Naive thymus-derived CD4-positive, alpha-beta T cell (primary cell): ENCODE measurements at regions not wholly inside any gene's neighbourhood (a gene's known extent, or its start where the extent isn't known, plus 50 kb on each side); places are given as distances from the start of the nearest gene placed in this dataset.

ENCODE experiments used
- ATAC-seq: fragments of 150-1000 bp; cut with Tn5 transposase; 2 replicates; pipeline ENCODE4 v1.10.0; 2021; ENCODE audit warnings: mild to moderate bottlenecking, moderate library complexity
- CTCF ChIA-PET: fragments of 350-600 bp; sonication (Branson Sonifier 250); formaldehyde crosslinking; loops from one replicate; lab custom pipeline; 2021; ENCODE audit warnings: antibody characterized with exemption; lab: Charles Lee
- POLR2A ChIA-PET: fragments of 350-600 bp; sonication (Branson Sonifier 250); formaldehyde crosslinking; loops from one replicate; lab custom pipeline; 2021; ENCODE audit warnings: antibody characterized with exemption, inconsistent platforms; lab: Charles Lee
- DNase-seq, 9 donors: peaks; one replicate each; pipeline versions ENCODE4 v3.0.0 to v3.0.0-alpha.2; 2020 to 2022; ENCODE audit warnings: mixed read lengths in 1 of 9
- H3K27ac ChIP-seq: one replicate; pipeline ENCODE4 v1.7.0; 2013; ENCODE audit warnings: mild to moderate bottlenecking, low read depth, low read length, moderate library complexity
- H3K27me3 ChIP-seq, 2 donors: one replicate each; pipeline ENCODE4 v1.7.0; 2013; ENCODE audit warnings: low read length in 2 of 2, mild to moderate bottlenecking in 2 of 2, moderate library complexity in 2 of 2; ENCODE audit not compliant: control insufficient read depth in 2 of 2, insufficient read depth in 2 of 2
- H3K36me3 ChIP-seq, 3 experiments: 1 replicate in 2 of 3; 2 replicates in 1 of 3; pipeline ENCODE4 v1.7.0; 2013; ENCODE audit warnings: low read length in 3 of 3, mild to moderate bottlenecking in 3 of 3, moderate library complexity in 1 of 3; ENCODE audit not compliant: insufficient read depth in 3 of 3, control insufficient read depth in 2 of 3
- H3K4me1 ChIP-seq, 2 donors: one replicate each; pipeline ENCODE4 v1.7.0; 2013; ENCODE audit warnings: low read length in 2 of 2, mild to moderate bottlenecking in 2 of 2, moderate library complexity in 1 of 2; ENCODE audit not compliant: control insufficient read depth in 2 of 2, insufficient read depth in 2 of 2
- H3K4me3 ChIP-seq: 2 replicates; pipeline ENCODE4 v1.7.0; 2013; ENCODE audit warnings: mild to moderate bottlenecking, low read length
- H3K9me3 ChIP-seq, 3 experiments: 1 replicate in 2 of 3; 2 replicates in 1 of 3; pipeline ENCODE4 v1.7.0; 2013; ENCODE audit warnings: low read length in 3 of 3; ENCODE audit not compliant: control insufficient read depth in 2 of 3
- H3K27ac Mint-ChIP-seq, 9 donors: one replicate each; pipeline ENCODE4 v1.8.0; 2020 to 2022; ENCODE audit warnings: mixed read lengths in 9 of 9, mild to moderate bottlenecking in 8 of 9, moderate library complexity in 5 of 9, inconsistent platforms in 2 of 9
- H3K27me3 Mint-ChIP-seq, 5 donors: one replicate each; pipeline ENCODE4 v1.8.0; 2021 to 2022; ENCODE audit warnings: mixed read lengths in 5 of 5, mild to moderate bottlenecking in 1 of 5
- H3K36me3 Mint-ChIP-seq, 5 donors: one replicate each; pipeline ENCODE4 v1.8.0; 2020 to 2022; ENCODE audit warnings: mixed read lengths in 5 of 5, mild to moderate bottlenecking in 3 of 5, inconsistent platforms in 1 of 5
- H3K4me1 Mint-ChIP-seq, 7 donors: one replicate each; pipeline ENCODE4 v1.8.0; 2020 to 2022; ENCODE audit warnings: mixed read lengths in 7 of 7, mild to moderate bottlenecking in 3 of 7, inconsistent platforms in 1 of 7
- H3K4me3 Mint-ChIP-seq, 10 donors: one replicate each; pipeline ENCODE4 v1.8.0; 2020 to 2022; ENCODE audit warnings: mild to moderate bottlenecking in 10 of 10, mixed read lengths in 10 of 10, moderate library complexity in 6 of 10, inconsistent platforms in 2 of 10
- H3K9me3 Mint-ChIP-seq, 11 donors: one replicate each; pipeline ENCODE4 v1.8.0; 2020 to 2022; ENCODE audit warnings: mixed read lengths in 11 of 11, mild to moderate bottlenecking in 4 of 11, inconsistent platforms in 1 of 11, moderate library complexity in 1 of 11
- intact Hi-C, 2 donors: fragments of 100-400 bp; cut with micrococcal nuclease; formaldehyde crosslinking; loops; one replicate each; pipeline ENCODE4 v1.15.1; 2023

DNA sequence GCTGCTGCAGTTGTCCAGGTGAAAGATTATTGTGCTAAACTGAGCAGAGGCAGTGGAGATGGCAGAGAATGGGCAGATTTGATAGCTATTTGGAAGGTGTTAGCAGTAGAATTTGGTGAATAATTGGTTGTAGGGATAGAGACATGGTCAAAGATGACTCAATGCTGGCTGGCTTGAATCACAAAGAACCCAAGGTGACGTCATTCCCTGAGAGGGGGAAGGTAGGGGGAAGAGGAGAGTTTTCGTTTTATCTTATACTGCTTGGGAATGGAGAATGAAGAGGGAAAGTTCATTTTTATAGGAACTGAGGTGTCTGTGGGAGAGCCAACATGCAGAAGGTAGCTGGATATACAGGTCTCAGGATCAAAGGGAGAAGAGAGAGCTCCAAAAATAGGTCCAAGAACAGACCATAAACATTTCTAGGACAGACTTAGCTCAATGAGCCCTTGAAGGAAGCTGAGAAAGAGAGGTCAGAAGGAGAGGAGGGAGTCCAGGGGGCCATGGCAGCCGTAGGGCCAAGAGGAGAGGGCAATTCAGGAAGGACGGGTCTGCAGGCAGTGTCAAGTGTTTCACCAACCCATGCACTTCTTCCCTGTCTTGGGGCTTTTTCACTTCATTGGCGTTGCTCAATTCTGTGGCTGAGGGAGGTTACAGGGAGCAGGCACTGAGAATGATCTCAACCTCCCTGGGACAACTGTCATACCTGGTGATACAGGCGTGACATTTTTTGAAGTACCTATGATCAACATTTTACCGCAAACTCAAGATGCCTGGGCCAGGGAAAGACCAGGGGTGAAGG lies 281.3 kb downstream of the TDRD15 start:
- ATAC-seq (no peak), DNase-seq (no peak)
- H3K36me3 Mint-ChIP-seq: no peaks in the 10 kb centered on the region
- H3K4me1 ChIP-seq: no peaks in the 10 kb centered on the region
- H3K4me3 Mint-ChIP-seq: no peak overlapping the region
- POLR2A ChIA-PET: no interaction called here
- H3K27ac Mint-ChIP-seq: no peak overlapping the region
- no peaks in the 10 kb centered on the region for H3K27me3 ChIP-seq
- no peak overlapping the region for H3K27ac ChIP-seq
- no peaks in the 10 kb centered on the region for H3K27me3 Mint-ChIP-seq
- intact Hi-C loops: no loop called here
- CTCF ChIA-PET: no interaction called here
- H3K9me3 ChIP-seq: no peaks in the 10 kb centered on the region
- no peaks in the 10 kb centered on the region for H3K4me1 Mint-ChIP-seq
- peaks cover 0 to 5% (median 0%) of the 10 kb centered on the region in 11 donors for H3K9me3 Mint-ChIP-seq
- H3K4me3 ChIP-seq: no peak overlapping the region
- no peaks in the 10 kb centered on the region for H3K36me3 ChIP-seq

DNA sequence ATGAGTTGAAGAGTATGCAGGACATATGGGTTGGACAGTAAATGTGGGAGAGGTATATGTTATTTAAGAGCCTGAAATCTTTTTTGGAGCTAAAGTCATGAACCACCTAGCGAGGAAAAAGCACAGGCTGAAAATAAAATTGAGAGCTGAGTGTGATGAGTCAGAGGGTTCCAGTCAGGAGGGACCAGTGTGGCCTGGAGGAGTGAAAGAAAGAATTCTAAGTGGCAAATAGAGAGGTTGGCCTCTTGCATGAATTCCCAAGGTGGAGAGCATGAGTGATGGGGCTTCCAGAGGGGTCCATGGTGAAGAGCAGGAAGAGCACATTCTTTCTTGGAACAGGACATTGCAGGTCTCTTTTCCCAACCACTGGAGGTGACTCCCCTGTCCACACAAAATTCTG lies 282.6 kb downstream of the TDRD15 start:
- Histone ChIP-seq H3K4me3 (no peak overlapping the region), H3K36me3 (no peaks in the 10 kb centered on the region), H3K4me1 (no peaks in the 10 kb centered on the region), H3K9me3 (no peaks in the 10 kb centered on the region), H3K27ac (no peak overlapping the region), H3K27me3 (no peaks in the 10 kb centered on the region)
- Mint-ChIP-seq H3K4me3 (no peak overlapping the region), H3K9me3 (peaks cover 0 to 5% (median 0%) of the 10 kb centered on the region in 11 donors), H3K4me1 (no peaks in the 10 kb centered on the region), H3K27me3 (no peaks in the 10 kb centered on the region), H3K27ac (no peak overlapping the region), H3K36me3 (no peaks in the 10 kb centered on the region)
- no peak for ATAC-seq
- no peak for DNase-seq
- intact Hi-C loops: no loop called here
- POLR2A ChIA-PET: no interaction called here
- CTCF ChIA-PET: no interaction called here

DNA sequence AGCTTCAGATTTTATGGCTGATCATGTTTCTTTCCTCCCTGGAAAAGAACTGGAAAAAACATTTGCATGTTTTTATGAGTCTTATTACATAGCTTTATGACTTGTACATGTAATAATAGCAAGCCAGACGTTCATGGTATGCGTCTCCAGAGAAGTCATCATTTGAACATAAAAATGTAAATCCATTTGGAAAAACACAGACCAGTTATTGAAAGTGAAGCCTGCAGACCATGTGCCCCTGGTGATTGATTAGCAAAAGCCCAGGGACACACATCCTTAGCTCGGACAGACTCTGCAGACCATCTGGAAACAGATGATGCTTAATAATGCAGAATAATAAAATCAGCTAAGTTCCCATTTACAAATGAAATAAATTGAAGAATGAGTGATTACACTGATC lies 283.1 kb downstream of the TDRD15 start:
- Mint-ChIP-seq H3K4me1 (no peaks in the 10 kb centered on the region), H3K27ac (no peak overlapping the region), H3K27me3 (no peaks in the 10 kb centered on the region), H3K36me3 (no peaks in the 10 kb centered on the region), H3K9me3 (peaks cover 0 to 6% (median 0%) of the 10 kb centered on the region in 11 donors), H3K4me3 (no peak overlapping the region)
- CTCF ChIA-PET: no interaction called here
- DNase-seq (no peak), ATAC-seq (no peak)
- Histone ChIP-seq H3K36me3 (no peaks in the 10 kb centered on the region), H3K4me1 (no peaks in the 10 kb centered on the region), H3K9me3 (no peaks in the 10 kb centered on the region), H3K4me3 (no peak overlapping the region), H3K27me3 (no peaks in the 10 kb centered on the region), H3K27ac (no peak overlapping the region)
- POLR2A ChIA-PET: no interaction called here
- intact Hi-C loops: no loop called here

DNA sequence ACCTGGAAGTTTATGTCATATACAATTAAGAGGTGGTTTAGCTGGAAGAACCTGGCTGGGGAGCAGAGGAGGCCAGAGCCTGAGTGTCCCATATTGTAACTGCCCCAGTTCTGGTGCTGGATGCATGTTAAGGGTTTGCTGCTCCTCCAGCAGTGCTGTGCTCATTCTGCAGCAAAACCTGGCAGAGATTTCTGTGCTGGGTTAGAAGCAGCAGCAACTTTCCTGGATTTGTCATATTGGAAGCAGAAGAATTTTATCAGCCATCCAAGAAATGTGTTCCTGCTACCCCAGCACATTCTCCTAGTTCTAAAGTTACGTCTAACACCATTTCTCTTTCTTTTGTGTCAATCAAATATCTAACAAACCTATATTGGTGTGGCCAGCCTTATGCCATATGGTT lies 284.1 kb downstream of the TDRD15 start:
- no peak overlapping the region for H3K4me3 ChIP-seq
- ChIA-PET POLR2A (no interaction called here), CTCF (no interaction called here)
- H3K27me3 ChIP-seq: no peaks in the 10 kb centered on the region
- no peaks in the 10 kb centered on the region for H3K9me3 ChIP-seq
- Mint-ChIP-seq H3K9me3 (peaks cover 0 to 4% (median 0%) of the 10 kb centered on the region in 11 donors), H3K27ac (no peak overlapping the region), H3K27me3 (no peaks in the 10 kb centered on the region), H3K4me3 (no peak overlapping the region), H3K36me3 (no peaks in the 10 kb centered on the region), H3K4me1 (no peaks in the 10 kb centered on the region)
- H3K4me1 ChIP-seq: no peaks in the 10 kb centered on the region
- DNase-seq (no peak), ATAC-seq (no peak)
- intact Hi-C loops: no loop called here
- H3K36me3 ChIP-seq: no peaks in the 10 kb centered on the region
- no peak overlapping the region for H3K27ac ChIP-seq

DNA sequence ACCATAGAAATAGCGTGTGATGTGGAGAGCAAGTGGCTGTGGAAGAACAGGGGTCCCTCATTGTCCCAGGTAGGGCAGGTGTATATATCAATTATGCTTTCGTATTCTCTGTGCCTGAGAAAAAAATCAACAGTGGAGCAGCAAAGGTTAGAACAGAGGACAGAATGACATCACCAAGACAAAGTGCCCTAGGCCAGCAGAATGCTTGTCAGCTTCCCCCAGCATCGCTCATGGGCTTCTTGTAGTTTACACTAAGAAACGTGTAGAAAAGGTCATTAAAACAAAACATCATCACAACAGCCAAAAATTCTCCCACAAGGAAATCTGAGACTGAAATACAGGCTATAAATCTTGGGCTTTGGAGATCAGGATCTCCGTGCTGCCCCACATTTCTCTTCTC lies 288.0 kb downstream of the TDRD15 start:
- H3K9me3 Mint-ChIP-seq: peaks cover 0 to 13% (median 6%) of the 10 kb centered on the region in 11 donors
- H3K36me3 ChIP-seq: no peaks in the 10 kb centered on the region
- H3K4me3 ChIP-seq: no peak overlapping the region
- no peaks in the 10 kb centered on the region for H3K27me3 ChIP-seq
- no peaks in the 10 kb centered on the region for H3K4me1 ChIP-seq
- H3K27ac ChIP-seq: no peak overlapping the region
- no peak overlapping the region for H3K4me3 Mint-ChIP-seq
- H3K9me3 ChIP-seq: no peaks in the 10 kb centered on the region
- no peaks in the 10 kb centered on the region for H3K27me3 Mint-ChIP-seq
- POLR2A ChIA-PET: no interaction called here
- ATAC-seq: no peak
- CTCF ChIA-PET: interaction anchor here (0.7 kb wide), 1 partner anchor 1610 kb away, joined by 3 read pairs; no protein-coding TSS in a partner anchor
- H3K27ac Mint-ChIP-seq: no peak overlapping the region
- peaks cover 0 to 3% (median 0%) of the 10 kb centered on the region in 5 donors for H3K36me3 Mint-ChIP-seq
- no peak for DNase-seq
- intact Hi-C loops: no loop called here
- no peaks in the 10 kb centered on the region for H3K4me1 Mint-ChIP-seq

DNA sequence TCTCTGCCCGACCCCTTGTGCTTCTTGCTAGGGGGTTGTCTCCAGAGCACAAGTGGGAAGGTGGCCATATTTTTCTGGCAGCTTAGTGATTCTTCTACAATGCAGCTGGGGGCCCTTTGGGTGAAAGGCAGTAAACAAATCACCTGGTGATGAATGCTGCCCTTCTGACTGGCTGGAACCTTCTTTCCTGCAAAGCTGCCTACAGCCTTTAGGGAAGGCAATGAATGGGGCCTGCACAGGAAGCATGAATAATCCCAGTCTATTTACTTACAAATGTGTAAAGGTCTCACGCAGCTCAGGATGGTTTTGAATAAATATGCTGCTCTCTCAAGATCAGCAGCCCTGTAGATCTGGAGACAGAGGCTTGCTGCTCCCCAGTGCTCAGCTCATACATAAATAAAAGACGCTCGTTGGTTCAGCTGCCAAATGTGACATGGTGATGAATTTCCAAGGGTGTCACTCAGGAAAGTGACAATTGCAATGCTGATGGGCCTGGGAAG lies 289.2 kb downstream of the TDRD15 start:
- Histone ChIP-seq H3K27me3 (no peaks in the 10 kb centered on the region), H3K9me3 (no peaks in the 10 kb centered on the region), H3K4me1 (no peaks in the 10 kb centered on the region), H3K36me3 (no peaks in the 10 kb centered on the region), H3K27ac (no peak overlapping the region), H3K4me3 (no peak overlapping the region)
- H3K9me3 Mint-ChIP-seq: peaks cover 0 to 13% (median 6%) of the 10 kb centered on the region in 11 donors
- DNase-seq: no peak
- intact Hi-C loops: no loop called here
- no peaks in the 10 kb centered on the region for H3K4me1 Mint-ChIP-seq
- no peak overlapping the region for H3K27ac Mint-ChIP-seq
- H3K36me3 Mint-ChIP-seq: peaks cover 0 to 3% (median 0%) of the 10 kb centered on the region in 5 donors
- ATAC-seq: no peak
- CTCF ChIA-PET: no interaction called here
- no peak overlapping the region for H3K4me3 Mint-ChIP-seq
- no peaks in the 10 kb centered on the region for H3K27me3 Mint-ChIP-seq
- POLR2A ChIA-PET: no interaction called here

DNA sequence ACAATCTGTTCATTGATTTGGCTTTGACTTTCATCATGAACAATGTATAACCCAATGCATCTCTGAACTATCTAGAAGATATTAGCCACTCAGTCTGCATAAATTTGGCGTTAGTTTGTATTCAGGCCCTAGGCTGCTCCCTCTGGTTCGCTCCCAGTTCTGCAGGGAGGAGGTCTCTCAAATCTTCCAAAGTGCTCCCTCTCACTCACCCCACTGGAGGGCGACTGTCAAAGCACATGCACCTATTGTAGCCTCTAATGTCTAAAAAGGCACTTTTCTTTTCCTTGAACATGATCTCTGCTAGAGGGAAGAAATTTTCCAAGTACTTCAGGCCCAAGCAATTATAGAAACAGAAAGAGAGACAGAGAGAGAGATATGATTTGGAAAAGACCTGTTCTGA lies 291.5 kb downstream of the TDRD15 start:
- ChIA-PET CTCF (no interaction called here), POLR2A (no interaction called here)
- DNase-seq: no peak
- no peaks in the 10 kb centered on the region for H3K27me3 Mint-ChIP-seq
- H3K27ac Mint-ChIP-seq: no peak overlapping the region
- no peaks in the 10 kb centered on the region for H3K4me1 Mint-ChIP-seq
- no peaks in the 10 kb centered on the region for H3K27me3 ChIP-seq
- peaks cover 0 to 3% (median 0%) of the 10 kb centered on the region in 5 donors for H3K36me3 Mint-ChIP-seq
- H3K4me3 ChIP-seq: no peak overlapping the region
- H3K36me3 ChIP-seq: no peaks in the 10 kb centered on the region
- intact Hi-C loops: no loop called here
- peaks cover 0 to 13% (median 6%) of the 10 kb centered on the region in 11 donors for H3K9me3 Mint-ChIP-seq
- H3K4me1 ChIP-seq: no peaks in the 10 kb centered on the region
- no peak for ATAC-seq
- no peaks in the 10 kb centered on the region for H3K9me3 ChIP-seq
- no peak overlapping the region for H3K4me3 Mint-ChIP-seq
- no peak overlapping the region for H3K27ac ChIP-seq
